ENCODE measurements at regions not wholly inside any gene's neighbourhood (a gene's known extent, or its start where the extent isn't known, plus 50 kb on each side); places are given as distances from the start of the nearest gene placed in this dataset.

DNA sequence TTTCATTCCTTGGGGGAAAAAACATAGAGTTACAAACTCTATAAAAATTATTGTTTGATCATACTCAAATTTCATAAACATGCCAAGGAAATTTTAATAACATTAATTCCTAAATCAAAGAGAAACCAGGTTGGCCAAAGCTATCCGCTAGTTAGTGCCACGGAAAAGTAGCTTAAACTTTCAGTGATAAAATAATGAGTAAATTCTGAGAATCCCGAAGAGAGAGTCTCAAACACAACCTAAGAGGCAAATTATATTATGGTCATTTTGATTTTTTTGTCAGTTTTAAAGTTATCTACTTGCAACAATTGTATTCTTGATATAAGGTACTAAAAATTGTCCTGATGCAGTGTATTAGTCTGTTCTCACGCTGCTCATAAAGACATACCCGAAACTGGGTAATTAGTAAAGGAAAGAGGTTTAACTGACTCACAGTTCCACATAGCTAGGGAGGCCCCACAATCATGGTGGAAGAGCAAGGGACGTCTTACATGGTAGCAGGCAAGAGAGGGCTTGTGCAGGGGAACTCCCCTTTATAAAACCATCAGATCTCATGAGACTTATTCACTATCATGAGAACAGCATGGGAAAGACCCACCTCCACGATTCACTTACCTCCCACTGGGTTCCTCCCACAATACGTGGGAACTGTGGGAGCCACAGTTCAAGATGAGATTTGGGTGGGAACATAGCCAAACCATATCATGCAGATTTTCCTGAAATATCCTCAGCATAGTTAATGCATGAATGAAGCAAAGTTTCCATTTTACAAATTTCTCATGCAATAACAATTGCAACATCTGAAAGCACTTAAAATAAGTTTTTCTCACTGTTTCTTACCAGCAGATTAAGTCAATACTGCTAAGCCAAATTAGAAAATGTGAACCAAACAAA, 205.9 kb upstream of the STK17B start:
- TF ChIP-seq, protein P1, sequence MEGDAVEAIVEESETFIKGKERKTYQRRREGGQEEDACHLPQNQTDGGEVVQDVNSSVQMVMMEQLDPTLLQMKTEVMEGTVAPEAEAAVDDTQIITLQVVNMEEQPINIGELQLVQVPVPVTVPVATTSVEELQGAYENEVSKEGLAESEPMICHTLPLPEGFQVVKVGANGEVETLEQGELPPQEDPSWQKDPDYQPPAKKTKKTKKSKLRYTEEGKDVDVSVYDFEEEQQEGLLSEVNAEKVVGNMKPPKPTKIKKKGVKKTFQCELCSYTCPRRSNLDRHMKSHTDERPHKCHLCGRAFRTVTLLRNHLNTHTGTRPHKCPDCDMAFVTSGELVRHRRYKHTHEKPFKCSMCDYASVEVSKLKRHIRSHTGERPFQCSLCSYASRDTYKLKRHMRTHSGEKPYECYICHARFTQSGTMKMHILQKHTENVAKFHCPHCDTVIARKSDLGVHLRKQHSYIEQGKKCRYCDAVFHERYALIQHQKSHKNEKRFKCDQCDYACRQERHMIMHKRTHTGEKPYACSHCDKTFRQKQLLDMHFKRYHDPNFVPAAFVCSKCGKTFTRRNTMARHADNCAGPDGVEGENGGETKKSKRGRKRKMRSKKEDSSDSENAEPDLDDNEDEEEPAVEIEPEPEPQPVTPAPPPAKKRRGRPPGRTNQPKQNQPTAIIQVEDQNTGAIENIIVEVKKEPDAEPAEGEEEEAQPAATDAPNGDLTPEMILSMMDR (conservative IDR thresholded peaks at IDR 0.05): no peak
- H3K4me1 Mint-ChIP-seq (ENCODE audit: unreplicated experiment): no peaks in the 10 kb centered on the region
- H3K27ac Mint-ChIP-seq: no peak overlapping the region
- H3K9me3 Mint-ChIP-seq: no peaks in the 10 kb centered on the region
- no peaks in the 10 kb centered on the region for H3K36me3 Mint-ChIP-seq
- no peaks in the 10 kb centered on the region for H3K27me3 Mint-ChIP-seq
- H3K4me3 Mint-ChIP-seq: no peak overlapping the region
- no peak for DNase-seq (ENCODE audit: extremely low spot score, unreplicated experiment)

DNA sequence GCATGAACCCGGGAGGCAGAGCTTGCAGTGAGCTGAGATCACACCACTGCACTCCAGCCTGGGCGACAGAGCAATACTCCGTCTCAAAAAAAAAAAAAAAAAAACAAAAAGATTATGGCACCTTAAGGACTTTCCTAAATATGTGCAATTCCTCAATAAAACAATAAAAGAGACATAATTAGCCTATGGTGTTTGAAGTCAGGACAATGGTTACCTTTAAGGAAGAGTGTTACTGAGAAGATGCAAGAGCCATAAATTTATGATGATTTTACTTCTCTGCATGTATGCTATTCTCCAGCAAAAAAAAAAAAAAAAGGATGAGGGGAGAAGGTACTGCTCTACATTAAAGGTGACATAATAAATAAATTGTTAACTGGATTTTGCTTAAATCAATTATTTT, 208.2 kb upstream of the STK17B start:
- Mint-ChIP-seq H3K4me3 (no peak overlapping the region), H3K9me3 (no peaks in the 10 kb centered on the region), H3K27ac (no peak overlapping the region), H3K36me3 (no peaks in the 10 kb centered on the region), H3K4me1 (ENCODE audit: unreplicated experiment) (no peaks in the 10 kb centered on the region), H3K27me3 (no peaks in the 10 kb centered on the region)
- TF ChIP-seq, protein P1 (conservative IDR thresholded peaks at IDR 0.05): no peak
- DNase-seq (ENCODE audit: extremely low spot score, unreplicated experiment): no peak

DNA sequence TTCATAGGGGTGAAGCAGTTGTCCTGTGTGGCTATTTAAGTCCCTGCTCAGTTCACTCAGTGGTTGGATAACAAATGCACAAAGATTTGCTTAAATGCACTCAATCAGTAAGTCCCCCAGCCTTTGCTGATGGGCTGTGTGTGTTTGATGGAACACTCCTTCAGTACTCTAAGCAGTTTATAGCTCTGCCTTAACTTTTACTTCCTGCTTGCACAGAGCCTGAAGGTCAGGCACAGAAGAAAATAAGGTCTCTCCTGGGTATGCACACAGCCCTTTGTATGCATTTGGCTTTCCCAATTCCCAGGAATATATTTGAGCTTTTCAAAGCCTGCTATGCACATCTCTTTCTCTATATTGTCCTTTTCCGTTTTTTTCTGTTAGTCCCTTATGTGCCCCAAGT, 208.7 kb upstream of the STK17B start:
- no peak overlapping the region for H3K4me3 Mint-ChIP-seq
- H3K27me3 Mint-ChIP-seq: no peaks in the 10 kb centered on the region
- TF ChIP-seq, protein P1 (conservative IDR thresholded peaks at IDR 0.05): no peak
- H3K27ac Mint-ChIP-seq: no peak overlapping the region
- no peaks in the 10 kb centered on the region for H3K36me3 Mint-ChIP-seq
- H3K9me3 Mint-ChIP-seq: no peaks in the 10 kb centered on the region
- no peaks in the 10 kb centered on the region for H3K4me1 Mint-ChIP-seq (ENCODE audit: unreplicated experiment)
- no peak for DNase-seq (ENCODE audit: extremely low spot score, unreplicated experiment)

DNA sequence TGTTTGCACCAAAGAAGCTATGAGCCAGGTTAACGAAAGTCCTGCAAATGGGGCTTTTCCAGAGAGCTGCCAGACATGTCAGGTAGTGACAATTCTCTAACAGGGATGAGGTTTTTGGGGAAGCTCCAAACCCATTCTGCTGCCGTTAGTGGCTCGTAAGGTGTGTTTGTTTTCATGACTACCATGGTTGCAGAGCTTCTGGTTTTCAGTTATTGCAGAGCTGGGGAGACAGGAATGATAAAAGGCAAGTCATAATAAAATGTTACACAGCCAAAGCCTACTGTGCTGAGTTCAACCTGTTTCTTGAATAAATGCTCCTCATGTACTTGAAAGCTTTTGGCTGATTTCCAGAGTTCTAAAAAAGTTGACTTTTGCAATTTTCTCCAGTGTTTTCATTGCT, 209.2 kb upstream of the STK17B start:
- no peaks in the 10 kb centered on the region for H3K36me3 Mint-ChIP-seq
- no peaks in the 10 kb centered on the region for H3K9me3 Mint-ChIP-seq
- H3K4me3 Mint-ChIP-seq: no peak overlapping the region
- TF ChIP-seq, protein P1 (conservative IDR thresholded peaks at IDR 0.05): no peak
- DNase-seq (ENCODE audit: extremely low spot score, unreplicated experiment): no peak
- no peaks in the 10 kb centered on the region for H3K27me3 Mint-ChIP-seq
- H3K4me1 Mint-ChIP-seq (ENCODE audit: unreplicated experiment): no peaks in the 10 kb centered on the region
- H3K27ac Mint-ChIP-seq: no peak overlapping the region

DNA sequence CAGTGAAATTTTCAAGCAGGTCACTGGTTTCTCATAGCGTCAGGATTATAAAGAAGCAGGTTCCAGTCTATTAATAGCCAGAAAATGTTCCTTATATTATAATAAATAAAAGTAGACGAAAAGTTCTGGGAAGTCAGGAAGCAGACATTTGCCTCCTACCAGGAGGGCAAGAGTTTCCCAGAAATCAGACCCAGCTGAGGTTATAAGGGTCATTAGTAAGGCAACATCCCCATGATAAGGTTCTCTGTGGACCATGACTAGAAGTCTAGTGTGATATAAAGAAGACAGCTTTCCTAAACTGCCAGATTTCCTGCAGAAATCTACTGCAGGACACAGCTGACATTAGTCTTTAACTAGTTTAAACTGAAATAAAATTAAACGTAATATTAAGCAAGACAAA, 210.1 kb upstream of the STK17B start:
- no peak overlapping the region for H3K27ac Mint-ChIP-seq
- TF ChIP-seq, protein P1 (conservative IDR thresholded peaks at IDR 0.05): no peak
- no peaks in the 10 kb centered on the region for H3K9me3 Mint-ChIP-seq

More for the DNA sequence above, 210.1 kb upstream of the STK17B start:
- Mint-ChIP-seq H3K27me3 (no peaks in the 10 kb centered on the region), H3K4me3 (no peak overlapping the region), H3K36me3 (no peaks in the 10 kb centered on the region), H3K4me1 (ENCODE audit: unreplicated experiment) (no peaks in the 10 kb centered on the region)
- no peak for DNase-seq (ENCODE audit: extremely low spot score, unreplicated experiment)

Measured in type B pancreatic cell (in vitro differentiated cells).